IPS-NIHi7 (cell line): ENCODE measurements at regions not wholly inside any gene's neighbourhood (a gene's known extent, or its start where the extent isn't known, plus 50 kb on each side); places are given as distances from the start of the nearest gene placed in this dataset.

ENCODE experiments used
- DNase-seq: peaks from one replicate; pipeline ENCODE4 v3.0.0; 2012; ENCODE audit warnings: mixed read lengths; ENCODE audit errors: extremely low spot score

- DNase-seq: no peak
Observed at GRCh38 chr4:151940291-151940690, 179.5 kb upstream of the GATB start.

DNA sequence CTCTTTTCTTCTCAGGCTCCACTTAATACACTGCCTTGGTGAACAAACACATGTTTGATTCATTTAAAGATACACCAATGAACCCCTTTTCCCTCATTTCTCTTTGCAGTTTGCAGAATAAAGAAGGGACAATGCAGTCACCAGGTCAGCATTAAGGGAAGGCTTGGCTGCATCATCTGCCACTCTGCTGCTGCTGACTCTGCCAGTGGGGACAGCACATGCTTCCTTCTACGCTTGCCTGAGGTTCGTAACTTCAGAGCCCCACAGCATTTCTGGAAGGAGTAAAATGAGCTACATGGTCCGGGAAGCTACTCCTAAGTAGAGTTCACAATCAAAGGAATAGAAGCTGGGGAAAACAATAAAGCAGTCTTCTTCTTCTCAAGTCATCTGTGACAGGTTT lies 178.9 kb upstream of the GATB start:
- DNase-seq: no peak

- no peak for DNase-seq
Observed at GRCh38 chr4:151935411-151935810, 174.6 kb upstream of the GATB start.

GRCh38 chr4:151934766-151935165 lies 174.0 kb upstream of the GATB start:
- no peak for DNase-seq

GRCh38 chr4:151933122-151933827 lies 172.5 kb upstream of the GATB start:
- no peak for DNase-seq

DNA sequence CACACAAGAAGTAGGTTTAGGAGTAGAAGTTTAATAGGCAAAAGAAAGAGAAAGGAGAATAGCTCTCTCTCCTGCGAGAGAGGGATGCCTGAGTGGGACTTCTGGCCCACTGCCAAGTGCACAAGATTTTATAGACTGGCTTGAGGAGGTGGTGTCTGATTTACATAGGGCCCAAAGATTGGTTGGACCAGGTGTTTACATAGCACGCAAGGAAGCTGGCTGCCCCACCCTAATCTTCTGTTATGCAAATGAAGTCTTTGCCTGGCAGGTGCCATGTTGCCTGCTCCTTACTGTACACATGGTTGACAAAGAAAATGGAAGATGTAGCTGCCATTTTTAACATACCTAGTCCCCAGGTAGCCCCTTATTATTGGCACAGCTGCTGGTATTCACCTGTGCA lies 170.8 kb upstream of the GATB start:
- DNase-seq: no peak

GRCh38 chr4:151930372-151930771 lies 169.6 kb upstream of the GATB start:
- DNase-seq: no peak

- DNase-seq: no peak
Observed at GRCh38 chr4:151928112-151928511, 167.3 kb upstream of the GATB start.

- DNase-seq: no peak
Observed at GRCh38 chr4:151922811-151923210, 162.0 kb upstream of the GATB start.

DNA sequence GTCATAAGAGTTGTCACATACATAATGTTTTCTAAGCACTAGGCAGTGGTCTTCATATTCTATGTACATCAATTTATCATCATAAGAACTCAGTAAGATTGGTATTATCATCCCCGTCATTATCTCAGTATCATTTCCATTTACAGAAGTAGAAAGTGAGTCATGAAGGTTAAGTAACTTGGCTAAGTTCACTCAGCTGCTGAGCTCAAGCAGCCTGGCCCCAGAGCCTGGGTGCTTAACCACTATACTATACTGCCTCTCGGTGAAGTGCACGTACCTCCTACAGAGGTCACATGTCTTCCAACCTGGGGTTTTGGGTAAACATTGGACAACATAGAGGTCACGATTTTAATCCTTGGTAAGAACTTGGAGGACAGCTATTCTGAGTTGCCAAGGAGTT lies 161.5 kb upstream of the GATB start:
- DNase-seq: no peak

DNA sequence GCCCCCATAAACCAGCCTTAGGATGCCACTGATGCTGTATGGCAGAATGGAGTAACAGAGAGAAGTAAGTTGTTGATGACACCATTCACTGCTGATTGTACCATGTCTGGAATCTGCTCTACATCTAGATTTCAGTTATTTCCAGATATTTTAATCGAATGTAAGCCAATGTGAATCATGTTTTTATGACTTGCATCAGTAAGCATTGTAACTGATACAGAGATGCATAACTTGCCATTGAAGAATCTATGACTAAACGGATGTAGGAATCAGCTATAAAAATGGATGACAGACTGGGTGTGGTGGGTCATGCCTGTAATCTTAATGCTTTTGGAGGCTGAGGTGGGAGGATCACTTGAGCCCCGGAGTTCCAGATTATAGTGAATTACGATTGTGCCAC lies 161.0 kb upstream of the GATB start:
- no peak for DNase-seq

GRCh38 chr4:151921386-151921785 lies 160.6 kb upstream of the GATB start:
- DNase-seq: no peak

DNA sequence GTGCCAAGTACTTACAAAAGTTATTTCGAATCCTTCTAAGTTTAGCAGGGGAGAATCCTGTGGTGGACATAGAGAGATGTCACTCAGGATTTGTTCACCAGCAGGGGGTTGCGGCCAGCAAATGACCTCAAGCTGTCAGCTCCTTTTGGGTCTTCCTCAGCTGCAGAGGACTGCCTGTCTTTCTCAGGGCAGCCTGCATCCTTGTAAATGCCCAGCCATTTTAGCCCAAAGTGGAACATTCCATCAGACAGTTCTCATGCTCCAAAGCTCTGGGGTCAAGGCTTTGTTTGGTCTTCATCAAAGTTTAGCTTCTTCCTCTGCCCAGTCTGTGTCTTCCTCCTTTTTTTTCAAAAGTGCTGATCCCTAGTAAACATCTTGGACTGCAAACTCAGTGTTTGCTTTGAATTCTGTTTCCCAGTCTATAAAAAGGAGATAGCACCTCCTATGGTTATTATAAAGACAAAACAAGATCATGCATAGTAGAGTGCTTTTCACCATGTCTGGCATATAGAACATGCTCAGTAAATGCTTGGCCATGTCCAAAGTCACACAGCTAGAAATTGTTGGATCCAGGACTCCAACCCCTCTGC lies 156.4 kb upstream of the GATB start:
- peak; percentile 45 for DNase-seq

- DNase-seq: peak; percentile 25
Observed at GRCh38 chr4:151912632-151913031, 151.8 kb upstream of the GATB start.

DNA sequence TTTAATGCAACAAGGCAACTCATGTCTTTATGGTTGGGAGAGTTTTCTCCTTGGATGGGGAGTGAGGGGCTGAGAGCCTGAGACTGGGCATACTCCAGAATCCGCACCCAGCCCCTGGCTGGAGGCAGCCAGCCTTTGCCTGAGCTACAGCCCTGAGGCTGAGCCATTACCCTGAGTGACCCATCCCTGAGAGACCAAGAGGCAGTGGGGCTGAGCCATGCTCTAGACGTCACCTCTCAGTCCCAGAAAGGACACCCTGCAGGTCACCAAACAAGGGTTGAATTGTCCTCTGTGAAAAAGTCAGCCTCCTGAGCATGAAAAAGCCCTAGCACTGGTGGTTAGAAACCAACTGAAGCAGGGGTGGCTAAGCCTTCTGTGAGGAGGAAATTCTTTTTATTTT lies 151.2 kb upstream of the GATB start:
- DNase-seq: no peak

DNA sequence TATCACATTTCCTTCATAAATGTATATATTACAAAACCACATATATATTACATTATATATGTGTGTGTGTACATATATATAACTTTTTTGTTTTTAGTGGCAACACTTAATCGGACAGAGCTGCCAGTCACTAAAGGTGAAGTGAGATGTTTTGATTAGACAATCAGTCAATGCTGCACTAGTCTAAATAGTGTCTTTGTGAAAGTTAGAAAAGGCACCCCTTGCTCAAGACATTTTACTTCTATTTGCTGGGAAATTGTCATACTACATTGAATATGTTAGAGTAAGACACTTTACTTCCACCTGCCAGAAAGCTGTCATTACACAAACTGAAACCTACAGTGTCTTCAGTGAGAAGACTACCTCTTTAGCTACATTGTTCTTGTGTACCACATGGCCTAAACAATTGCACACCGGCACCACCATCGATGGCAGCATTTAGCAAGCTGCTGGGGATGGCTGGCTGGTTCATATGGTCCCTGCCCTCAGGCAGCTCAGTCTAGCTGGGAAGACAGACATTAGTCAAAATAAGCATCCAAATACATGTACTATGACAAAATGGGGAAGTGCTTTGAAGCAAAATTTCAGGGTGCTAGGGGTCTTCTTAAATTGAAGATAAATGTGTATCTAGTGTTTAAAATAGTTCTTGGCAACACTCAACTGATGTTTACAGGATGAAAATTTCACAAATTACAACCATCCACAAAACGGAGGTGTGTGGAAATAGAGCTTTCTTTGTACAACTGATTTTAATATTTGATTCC lies 148.1 kb upstream of the GATB start:
- no peak for DNase-seq

DNA sequence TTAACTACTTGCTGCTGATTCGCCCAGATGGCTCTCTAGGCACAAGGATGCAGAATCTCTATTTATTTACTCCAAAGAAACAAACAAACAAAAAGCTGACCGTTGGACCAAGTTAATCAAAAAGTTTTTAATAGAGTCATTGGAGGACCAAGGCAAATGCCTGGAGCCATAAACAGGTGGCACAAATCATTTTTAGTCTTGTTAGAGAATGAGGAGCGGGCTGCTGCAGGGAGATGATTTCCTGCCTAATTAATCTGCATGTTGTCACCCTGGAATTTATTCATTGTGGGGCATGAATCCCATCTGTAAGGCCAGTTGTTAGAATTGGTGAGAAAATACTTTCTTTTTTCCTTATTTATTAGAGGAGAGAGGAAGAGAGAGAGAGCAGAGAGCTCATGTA lies 147.4 kb upstream of the GATB start:
- no peak for DNase-seq

- DNase-seq: no peak
Observed at GRCh38 chr4:151906438-151906837, 145.6 kb upstream of the GATB start.

GRCh38 chr4:151905197-151905596 lies 144.4 kb upstream of the GATB start:
- DNase-seq: no peak

DNA sequence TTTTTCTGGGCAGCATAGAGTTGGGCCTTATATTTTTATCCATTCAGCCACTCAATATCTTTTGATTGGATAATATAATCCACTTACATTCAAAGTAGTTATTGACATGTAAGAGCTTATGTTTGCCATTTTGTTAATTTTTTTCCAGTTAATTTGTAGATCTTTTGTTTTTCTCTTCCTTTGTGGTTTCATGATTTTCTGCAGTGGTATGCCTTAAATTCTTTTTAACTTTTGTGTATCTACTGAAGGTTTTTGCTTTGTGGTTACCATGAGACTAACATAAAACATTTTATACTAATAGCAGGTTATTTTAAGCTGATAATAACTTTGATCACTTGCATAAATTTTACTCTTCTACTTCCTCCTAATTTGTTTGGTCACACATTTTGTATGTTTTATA lies 140.8 kb upstream of the GATB start:
- no peak for DNase-seq

- no peak for DNase-seq
Observed at GRCh38 chr4:151896880-151897279, 136.1 kb upstream of the GATB start.

DNA sequence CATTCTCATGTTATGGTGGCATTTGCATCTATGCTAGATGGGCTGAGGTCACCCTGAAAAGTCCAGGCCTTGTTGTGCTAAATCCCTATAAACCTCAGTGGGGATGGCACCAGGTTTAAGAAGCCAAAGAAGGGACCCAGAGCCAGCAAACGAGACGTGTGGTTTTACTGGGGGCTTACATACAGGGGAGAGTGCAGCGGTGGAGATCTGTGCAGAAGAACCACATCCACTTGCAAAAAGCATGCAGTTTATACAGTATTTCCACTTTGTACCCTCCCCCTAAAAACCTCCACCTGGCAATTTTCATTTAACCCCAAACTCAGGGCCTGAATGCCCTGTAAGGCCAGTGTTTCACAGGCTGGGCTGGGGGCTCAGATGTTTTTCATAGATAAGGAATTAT lies 134.9 kb upstream of the GATB start:
- no peak for DNase-seq

DNA sequence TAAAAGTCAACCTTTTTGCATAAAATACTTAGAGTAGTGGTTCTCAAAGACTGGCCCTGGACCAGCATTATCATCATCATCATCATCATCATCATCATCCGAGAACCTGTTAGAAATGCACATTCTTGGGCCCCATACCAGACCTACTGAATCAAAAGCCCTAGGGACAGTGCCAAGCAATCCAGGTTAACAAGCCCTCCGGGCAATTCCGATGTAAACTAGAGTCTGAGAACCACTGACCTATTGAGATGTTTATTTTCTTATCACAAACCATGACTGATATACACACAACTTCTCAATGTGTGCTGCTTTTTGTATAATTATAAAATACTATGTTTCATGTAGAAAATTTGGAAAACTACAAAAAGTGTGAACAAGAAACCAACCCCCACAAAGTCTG lies 133.4 kb upstream of the GATB start:
- DNase-seq: no peak
